H9 (cell line): ENCODE measurements at regions not wholly inside any gene's neighbourhood (a gene's known extent, or its start where the extent isn't known, plus 50 kb on each side); places are given as distances from the start of the nearest gene placed in this dataset.

Source experiments
- DNase-seq: peaks from one replicate; pipeline ENCODE4 v3.0.0-alpha.2; 2017
- H2AFZ ChIP-seq: one replicate; pipeline ENCODE4 v1.6.1; 2013; ENCODE audit warnings: mild to moderate bottlenecking, low read length, control low read depth, moderate library complexity
- H2AK5ac ChIP-seq: 2 replicates; pipeline ENCODE4 v1.6.1; 2013; ENCODE audit warnings: low read length, control low read depth, mixed read lengths; ENCODE audit not compliant: insufficient read length
- H2BK120ac ChIP-seq: one replicate; pipeline ENCODE4 v1.6.1; 2013; ENCODE audit warnings: low read depth, mild to moderate bottlenecking, low read length, control low read depth, inconsistent platforms; ENCODE audit not compliant: poor library complexity, severe bottlenecking
- H2BK12ac ChIP-seq: 2 replicates; pipeline ENCODE4 v1.6.1; 2013; ENCODE audit warnings: low read length, control low read depth, mixed read lengths, low read depth; ENCODE audit not compliant: insufficient read length
- H2BK15ac ChIP-seq: 2 replicates; pipeline ENCODE4 v1.6.1; 2013; ENCODE audit warnings: low read depth, low read length, control low read depth
- H2BK20ac ChIP-seq: one replicate; pipeline ENCODE4 v1.6.1; 2013; ENCODE audit warnings: low read depth, mild to moderate bottlenecking, low read length, control low read depth, inconsistent platforms; ENCODE audit not compliant: poor library complexity, severe bottlenecking
- H2BK5ac ChIP-seq: 2 replicates; pipeline ENCODE4 v1.6.1; 2013; ENCODE audit warnings: low read length, control low read depth, mixed read lengths; ENCODE audit not compliant: insufficient read length
- H3K14ac ChIP-seq: 2 replicates; pipeline ENCODE4 v1.6.1; 2013; ENCODE audit warnings: low read length, control low read depth; ENCODE audit not compliant: insufficient read depth
- H3K18ac ChIP-seq: 2 replicates; pipeline ENCODE4 v1.6.1; 2013; ENCODE audit warnings: low read depth, mild to moderate bottlenecking, mixed read lengths, low read length, control low read depth; ENCODE audit not compliant: insufficient read length
- H3K23ac ChIP-seq: 2 replicates; pipeline ENCODE4 v1.6.1; 2013; ENCODE audit warnings: low read length, control low read depth, mixed read lengths, low read depth; ENCODE audit not compliant: insufficient read length
- H3K23me2 ChIP-seq: 2 replicates; pipeline ENCODE4 v1.6.1; 2013; ENCODE audit warnings: low read depth, mild to moderate bottlenecking, mixed read lengths, low read length, control low read depth; ENCODE audit not compliant: insufficient read length, poor library complexity, severe bottlenecking
- H3K27ac ChIP-seq: 2 replicates; pipeline ENCODE4 v1.5.1; 2013; ENCODE audit warnings: low read length, control low read depth, mixed read lengths, low read depth; ENCODE audit not compliant: insufficient read length
- H3K27me3 ChIP-seq: 2 replicates; pipeline ENCODE4 v1.6.1; 2013; ENCODE audit warnings: low read length, control low read depth, inconsistent platforms; ENCODE audit not compliant: insufficient read depth
- H3K4ac ChIP-seq: 2 replicates; pipeline ENCODE4 v1.6.1; 2013; ENCODE audit warnings: low read depth, mild to moderate bottlenecking, control low read depth, inconsistent platforms, low read length, moderate library complexity
- H3K4me1 ChIP-seq: 2 replicates; pipeline ENCODE4 v1.6.1; 2013; ENCODE audit warnings: low read length, control low read depth, inconsistent platforms; ENCODE audit not compliant: insufficient read depth
- H3K4me2 ChIP-seq: 2 replicates; pipeline ENCODE4 v1.6.1; 2013; ENCODE audit warnings: low read length, control low read depth, mixed read lengths; ENCODE audit not compliant: insufficient read length, insufficient read depth
- H3K56ac ChIP-seq: 2 replicates; pipeline ENCODE4 v1.6.1; 2013; ENCODE audit warnings: low read depth, mild to moderate bottlenecking, mixed read lengths, low read length, control low read depth; ENCODE audit not compliant: insufficient read length
- H3K79me1 ChIP-seq: 2 replicates; pipeline ENCODE4 v1.6.1; 2013; ENCODE audit warnings: low read depth, mild to moderate bottlenecking, moderate library complexity, low read length, control low read depth, inconsistent platforms; ENCODE audit not compliant: insufficient read depth, poor library complexity, severe bottlenecking
- H3K79me2 ChIP-seq: 2 replicates; pipeline ENCODE4 v1.6.1; 2013; ENCODE audit warnings: low read length, control low read depth, inconsistent platforms; ENCODE audit not compliant: insufficient read depth
- H3K9ac ChIP-seq: 2 replicates; pipeline ENCODE4 v1.6.1; 2013; ENCODE audit warnings: low read length, control low read depth, mixed read lengths; ENCODE audit not compliant: insufficient read length; ENCODE audit errors: extremely low read depth
- H3K9me3 ChIP-seq: one replicate; pipeline ENCODE4 v1.6.1; 2013; ENCODE audit warnings: low read depth, low read length, inconsistent platforms; ENCODE audit not compliant: control insufficient read depth
- H3T11ph ChIP-seq: one replicate; pipeline ENCODE4 v1.6.1; 2013; ENCODE audit warnings: mild to moderate bottlenecking, low read length, control low read depth, inconsistent platforms
- H4K20me1 ChIP-seq: one replicate; pipeline ENCODE4 v1.6.1; 2013; ENCODE audit not compliant: control insufficient read depth, insufficient read length, insufficient read depth
- H4K5ac ChIP-seq: 2 replicates; pipeline ENCODE4 v1.6.1; 2013; ENCODE audit warnings: low read depth, mild to moderate bottlenecking, mixed read lengths, low read length, control low read depth; ENCODE audit not compliant: insufficient read length
- H4K8ac ChIP-seq: replicated peaks from 2 replicates; pipeline ENCODE4 v1.6.1; 2013; ENCODE audit warnings: low read length, control low read depth, mixed read lengths, low read depth; ENCODE audit not compliant: insufficient read length
- H4K91ac ChIP-seq: 2 replicates; pipeline ENCODE4 v1.6.1; 2013; ENCODE audit warnings: low read depth, mild to moderate bottlenecking, moderate library complexity, mixed read lengths, low read length, control low read depth; ENCODE audit not compliant: insufficient read length
- H3K27ac Mint-ChIP-seq, 3 experiments: 2 replicates in 2 of 3; 3 replicates in 1 of 3; pipeline ENCODE4 v1.8.0; 2020 to 2021; ENCODE audit warnings: mixed read lengths in 3 of 3, mild to moderate bottlenecking in 1 of 3, moderate library complexity in 1 of 3
- H3K27me3 Mint-ChIP-seq: 2 replicates; pipeline ENCODE4 v1.8.0; 2021; ENCODE audit warnings: low read depth, mild to moderate bottlenecking, moderate library complexity, mixed read lengths
- H3K36me3 Mint-ChIP-seq, 3 experiments: 2 replicates in 2 of 3; 3 replicates in 1 of 3; pipeline ENCODE4 v1.8.0; 2020 to 2021; ENCODE audit warnings: low read depth in 3 of 3, mixed read lengths in 3 of 3; ENCODE audit not compliant: insufficient read depth in 1 of 3
- H3K4me1 Mint-ChIP-seq, 2 experiments: 2 replicates each; pipeline ENCODE4 v1.8.0; 2020; ENCODE audit warnings: mixed read lengths in 2 of 2
- H3K4me3 Mint-ChIP-seq, 2 experiments: 2 replicates in 1 of 2; 3 replicates in 1 of 2; pipeline ENCODE4 v1.8.0; 2020 to 2021; ENCODE audit warnings: mild to moderate bottlenecking in 2 of 2, mixed read lengths in 2 of 2, moderate library complexity in 1 of 2
- H3K9me3 Mint-ChIP-seq, 2 experiments: 2 replicates in 1 of 2; 3 replicates in 1 of 2; pipeline ENCODE4 v1.8.0; 2020; ENCODE audit warnings: mild to moderate bottlenecking in 2 of 2, mixed read lengths in 2 of 2, moderate library complexity in 1 of 2
- WGBS: extraction: QIAGEN DNeasy Blood & Tissue Kit; methylation state at CpG from one replicate; pipeline ENCODE4 v1.1.7; 2013; ENCODE audit warnings: missing lambda C conversion rate, low lambda C conversion rate, mixed read lengths; ENCODE audit not compliant: insufficient read length; ENCODE audit errors: extremely low coverage; 5-methylcytosine and 5-hydroxymethylcytosine counted together
- TF ChIP-seq, protein P1 (sequence below): fragments of 200-600 bp; sonication (generic); conservative IDR thresholded peaks from 3 replicates; pipeline ENCODE4 v1.8.0; 2021; ENCODE audit warnings: antibody characterized with exemption, mild to moderate bottlenecking

DNA sequence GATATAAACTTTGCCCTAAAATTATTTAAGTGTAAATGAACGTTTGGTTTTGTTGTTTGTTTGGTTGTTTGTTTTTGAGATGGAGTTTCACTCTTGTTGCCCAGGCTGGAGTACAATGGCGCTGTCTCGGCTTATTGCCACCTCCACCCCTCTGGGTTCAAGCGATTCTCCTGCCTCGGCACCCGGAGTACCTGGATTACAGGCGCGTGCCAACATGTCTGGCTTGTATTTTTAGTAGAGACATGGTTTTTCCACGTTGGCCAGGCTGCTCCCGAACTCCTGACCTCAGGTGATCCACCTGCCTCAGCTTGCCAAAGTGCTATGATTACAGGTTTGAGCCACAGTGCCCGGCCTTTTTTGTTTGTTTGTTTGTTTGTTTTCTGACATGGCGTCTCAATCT, 87.9 kb upstream of the CHD2 start:
- H3K27me3 Mint-ChIP-seq: no peaks in the 10 kb centered on the region
- Histone ChIP-seq H2BK12ac (no peak overlapping the region), H3K23me2 (peaks cover 18% of the 10 kb centered on the region), H3K23ac (no peak overlapping the region), H3K56ac (no peak overlapping the region), H4K20me1 (no peaks in the 10 kb centered on the region), H3K9me3 (no peaks in the 10 kb centered on the region), H3K4ac (no peak overlapping the region), H2BK120ac (no peak overlapping the region), H3K27me3 (no peaks in the 10 kb centered on the region), H3K79me1 (no peaks in the 10 kb centered on the region), H2BK5ac (no peak overlapping the region), H3K18ac (no peak overlapping the region), H3K4me2 (no peak overlapping the region), H3K4me1 (peaks cover 7% of the 10 kb centered on the region; the same call in 1 of the 2 replicates), H4K8ac (no peak overlapping the region), H4K5ac (no peak overlapping the region), H3K79me2 (no peaks in the 10 kb centered on the region), H2BK15ac (no peak overlapping the region), H2BK20ac (no peak overlapping the region), H2AFZ (no peak overlapping the region), H3K9ac (no peak overlapping the region), H2AK5ac (no peak overlapping the region), H3K27ac (no peak overlapping the region), H4K91ac (no peak overlapping the region), H3K14ac (no peak overlapping the region), H3T11ph (no peak overlapping the region)
- H3K36me3 Mint-ChIP-seq: no peaks in the 10 kb centered on the region
- TF ChIP-seq, protein P1, sequence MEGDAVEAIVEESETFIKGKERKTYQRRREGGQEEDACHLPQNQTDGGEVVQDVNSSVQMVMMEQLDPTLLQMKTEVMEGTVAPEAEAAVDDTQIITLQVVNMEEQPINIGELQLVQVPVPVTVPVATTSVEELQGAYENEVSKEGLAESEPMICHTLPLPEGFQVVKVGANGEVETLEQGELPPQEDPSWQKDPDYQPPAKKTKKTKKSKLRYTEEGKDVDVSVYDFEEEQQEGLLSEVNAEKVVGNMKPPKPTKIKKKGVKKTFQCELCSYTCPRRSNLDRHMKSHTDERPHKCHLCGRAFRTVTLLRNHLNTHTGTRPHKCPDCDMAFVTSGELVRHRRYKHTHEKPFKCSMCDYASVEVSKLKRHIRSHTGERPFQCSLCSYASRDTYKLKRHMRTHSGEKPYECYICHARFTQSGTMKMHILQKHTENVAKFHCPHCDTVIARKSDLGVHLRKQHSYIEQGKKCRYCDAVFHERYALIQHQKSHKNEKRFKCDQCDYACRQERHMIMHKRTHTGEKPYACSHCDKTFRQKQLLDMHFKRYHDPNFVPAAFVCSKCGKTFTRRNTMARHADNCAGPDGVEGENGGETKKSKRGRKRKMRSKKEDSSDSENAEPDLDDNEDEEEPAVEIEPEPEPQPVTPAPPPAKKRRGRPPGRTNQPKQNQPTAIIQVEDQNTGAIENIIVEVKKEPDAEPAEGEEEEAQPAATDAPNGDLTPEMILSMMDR: no peak
- H3K9me3 Mint-ChIP-seq: no peaks in the 10 kb centered on the region; a peak in 1 of 5 replicates
- H3K27ac Mint-ChIP-seq: no peak overlapping the region; a peak in 1 of 7 replicates
- DNase-seq: no peak
- no peak overlapping the region; a peak in 1 of 5 replicates for H3K4me3 Mint-ChIP-seq
- WGBS: no CpG with 5 or more reads among the region's 12 CpGs
- H3K4me1 Mint-ChIP-seq: peaks cover 37 to 42% of the 10 kb centered on the region in 2 experiments
